HG03354 (cell line): ENCODE measurements at regions not wholly inside any gene's neighbourhood (a gene's known extent, or its start where the extent isn't known, plus 50 kb on each side); places are given as distances from the start of the nearest gene placed in this dataset.
A peak's percentile ranks its signal among the peaks of the same experiment; 100 is the strongest.

Source experiments
- ATAC-seq: cut with Tn5 transposase; IDR thresholded peaks from one replicate; pipeline ENCODE4 v1.9.1; 2021; ENCODE audit warnings: mild to moderate bottlenecking; ENCODE audit not compliant: unreplicated experiment, poor library complexity, severe bottlenecking

GRCh38 chr6:156583083-156583482 is 194.1 kb upstream of the ARID1B start:
- no peak for ATAC-seq

GRCh38 chr6:156582509-156582992 is 194.6 kb upstream of the ARID1B start:
- no peak for ATAC-seq

- ATAC-seq = no peak
Observed at GRCh38 chr6:156579564-156579963, 197.6 kb upstream of the ARID1B start.

GRCh38 chr6:156577749-156578148 is 199.4 kb upstream of the ARID1B start:
- ATAC-seq = no peak

- no peak for ATAC-seq
Observed at GRCh38 chr6:156575361-156575760, 201.8 kb upstream of the ARID1B start.

GRCh38 chr6:156564807-156565149 is 212.4 kb upstream of the ARID1B start:
- no peak for ATAC-seq

- ATAC-seq = peak; percentile 96
Observed at GRCh38 chr6:156564127-156564806, 212.9 kb upstream of the ARID1B start.

GRCh38 chr6:156563714-156564113 is 213.5 kb upstream of the ARID1B start:
- no peak for ATAC-seq

- ATAC-seq = no peak
Observed at GRCh38 chr6:156562636-156563035, 214.5 kb upstream of the ARID1B start.

GRCh38 chr6:156562019-156562418 is 215.2 kb upstream of the ARID1B start:
- ATAC-seq = no peak

- no peak for ATAC-seq
Observed at GRCh38 chr6:156560476-156560875, 216.7 kb upstream of the ARID1B start.

- ATAC-seq = no peak
Observed at GRCh38 chr6:156559162-156559690, 218.0 kb upstream of the ARID1B start.

- no peak for ATAC-seq
Observed at GRCh38 chr6:156557911-156558259, 219.3 kb upstream of the ARID1B start.

- ATAC-seq = no peak
Observed at GRCh38 chr6:156557251-156557910, 219.8 kb upstream of the ARID1B start.

GRCh38 chr6:156556811-156557210 is 220.4 kb upstream of the ARID1B start:
- no peak for ATAC-seq

- no peak for ATAC-seq
Observed at GRCh38 chr6:156555116-156555515, 222.1 kb upstream of the ARID1B start.

- no peak for ATAC-seq
Observed at GRCh38 chr6:156554160-156554559, 223.0 kb upstream of the ARID1B start.

GRCh38 chr6:156552849-156553248 is 224.3 kb upstream of the ARID1B start:
- ATAC-seq = no peak

GRCh38 chr6:156550949-156551348 is 226.2 kb upstream of the ARID1B start:
- no peak for ATAC-seq

GRCh38 chr6:156545931-156546330 is 231.2 kb upstream of the ARID1B start:
- no peak for ATAC-seq

- ATAC-seq = no peak
Observed at GRCh38 chr6:156545021-156545420, 232.2 kb upstream of the ARID1B start.
